ENCODE measurements at regions not wholly inside any gene's neighbourhood (a gene's known extent, or its start where the extent isn't known, plus 50 kb on each side); places are given as distances from the start of the nearest gene placed in this dataset.

DNA sequence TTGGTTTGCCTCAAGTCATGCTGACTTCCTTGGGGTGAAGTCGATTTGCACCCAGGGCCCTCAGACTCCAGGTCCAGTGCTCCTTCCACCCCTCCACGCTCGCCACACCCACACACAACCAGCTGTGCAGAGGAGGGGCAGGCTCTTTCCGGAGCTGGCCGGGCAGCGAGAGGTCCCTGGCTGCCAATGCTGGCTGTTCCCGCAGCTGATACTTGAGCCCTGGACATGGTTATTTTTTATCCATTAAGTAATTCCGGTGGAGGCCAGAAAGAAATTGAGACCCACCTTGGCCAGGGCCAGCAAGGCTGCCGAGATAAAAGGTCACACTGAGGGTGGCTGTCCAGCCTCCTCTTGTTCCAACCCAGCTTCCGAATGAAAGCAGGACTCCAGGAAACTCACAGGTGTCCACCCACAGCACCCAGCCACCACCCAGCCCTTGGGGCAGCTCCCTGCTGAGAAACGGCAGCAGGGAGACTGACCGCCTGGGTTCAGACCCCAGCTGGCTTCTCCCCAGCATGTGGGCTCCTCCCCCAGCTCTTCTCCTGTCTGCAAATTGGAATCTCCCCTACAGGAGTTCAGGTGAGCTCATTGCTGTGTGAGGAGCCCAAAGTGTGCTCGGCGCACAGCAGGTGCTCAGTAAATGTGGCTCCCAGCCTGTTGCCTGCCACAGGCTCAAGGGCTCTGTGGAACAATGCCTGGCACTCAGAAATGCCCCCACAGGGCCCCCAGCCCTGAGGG lies 77.8 kb downstream of the PDGFA start:
- no peak for TF ChIP-seq CTCF (IDR thresholded peaks at IDR 0.05)
- TF ChIP-seq POLR2A (IDR thresholded peaks at IDR 0.05) = no peak
